Stimulated activated CD4-positive, alpha-beta T cell treated with anti-CD3 and anti-CD28 coated beads, Interleukin-15, amount 100 ng/mL, for 1 hour (primary cell): ENCODE measurements at regions not wholly inside any gene's neighbourhood (a gene's known extent, or its start where the extent isn't known, plus 50 kb on each side); places are given as distances from the start of the nearest gene placed in this dataset.

Experiments used
- DNase-seq, 2 donors: peaks; one replicate each; pipeline ENCODE4 v3.0.0-alpha.2; 2020; ENCODE audit warnings: low read depth in 1 of 2, low spot score in 1 of 2

GRCh38 chr4:81891005-81891996, 419.6 kb upstream of the RASGEF1B start:
- no peak for DNase-seq

DNA sequence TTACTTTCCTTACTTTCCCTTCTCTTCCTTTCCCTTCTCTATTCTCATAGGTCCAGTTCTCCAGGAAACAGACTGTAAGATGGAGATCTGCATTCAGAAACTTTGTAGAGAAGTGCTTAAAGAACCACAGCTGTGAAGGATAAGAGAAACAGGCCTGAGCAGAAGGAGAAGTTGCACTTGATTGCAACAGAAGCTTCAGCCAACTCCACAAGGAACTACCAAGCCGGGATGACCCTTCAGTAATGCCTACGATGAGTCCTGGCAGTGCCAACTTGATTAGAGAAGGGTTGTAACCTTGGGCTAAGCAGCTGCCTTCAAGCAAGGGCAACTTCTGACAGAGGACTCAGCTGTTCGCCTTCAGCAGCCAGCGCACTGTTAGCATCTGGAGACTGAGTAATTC, 413.3 kb upstream of the RASGEF1B start:
- no peak for DNase-seq

DNA sequence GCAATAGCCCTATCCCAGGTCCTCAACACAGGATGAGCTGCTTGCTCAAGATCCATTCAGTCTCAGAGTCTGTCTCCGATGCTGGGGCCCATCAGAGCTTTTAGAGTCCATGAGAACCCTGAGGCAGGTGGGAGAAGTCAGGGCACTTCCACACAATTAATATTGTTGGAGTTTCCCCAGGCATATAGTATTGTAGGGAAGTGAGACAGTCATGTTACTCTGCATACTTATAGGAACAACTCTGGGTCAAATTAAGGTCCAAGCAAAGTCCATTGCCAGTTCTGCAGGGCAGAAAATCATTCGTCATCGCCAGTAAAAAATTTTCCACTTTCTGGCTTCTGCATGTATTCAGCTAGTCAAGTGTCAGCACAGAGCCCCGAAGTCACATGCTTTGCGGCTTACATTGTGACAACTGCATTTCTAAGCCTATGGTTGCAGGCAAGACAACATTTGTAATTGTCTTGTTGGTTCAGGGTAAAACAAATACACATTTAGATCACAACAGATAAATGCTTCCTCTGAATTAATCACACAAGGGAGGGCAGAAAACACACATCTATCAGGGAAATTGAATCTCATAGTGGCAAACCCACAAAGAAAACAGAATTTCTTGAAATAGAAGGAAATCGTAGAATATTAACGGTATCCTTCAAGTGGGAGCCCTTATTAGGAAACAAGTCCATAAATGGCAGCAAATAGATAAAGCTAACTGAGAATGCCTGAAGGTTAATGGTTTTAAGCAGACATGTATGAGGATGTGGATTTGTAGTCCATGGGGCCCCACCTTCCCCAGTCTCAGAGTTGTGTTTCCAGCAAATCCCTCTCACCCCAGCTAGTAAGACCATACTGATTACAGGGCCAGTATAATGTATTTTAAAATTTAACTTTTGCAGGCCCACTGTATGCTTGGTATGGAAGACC, 412.1 kb upstream of the RASGEF1B start:
- DNase-seq, result no peak

DNA sequence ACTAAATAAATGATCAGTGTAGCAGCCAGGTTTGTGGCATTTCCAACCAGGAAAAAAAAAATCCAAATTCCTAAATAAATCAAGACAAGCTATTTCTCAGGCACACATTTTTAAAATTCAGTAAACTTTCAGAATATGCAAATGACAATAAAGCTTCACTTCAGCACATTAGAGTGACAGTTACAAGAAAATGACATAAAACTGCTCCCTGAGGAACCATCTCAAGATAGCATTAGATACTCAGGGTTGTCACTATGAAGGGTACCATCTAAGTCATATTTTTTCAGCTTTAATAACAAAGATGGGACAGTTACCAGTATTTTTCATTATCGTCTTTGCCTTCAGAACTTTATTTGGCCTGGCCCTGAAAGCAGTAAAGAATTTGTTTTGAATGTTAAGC, 411.3 kb upstream of the RASGEF1B start:
- DNase-seq, result no peak

DNA sequence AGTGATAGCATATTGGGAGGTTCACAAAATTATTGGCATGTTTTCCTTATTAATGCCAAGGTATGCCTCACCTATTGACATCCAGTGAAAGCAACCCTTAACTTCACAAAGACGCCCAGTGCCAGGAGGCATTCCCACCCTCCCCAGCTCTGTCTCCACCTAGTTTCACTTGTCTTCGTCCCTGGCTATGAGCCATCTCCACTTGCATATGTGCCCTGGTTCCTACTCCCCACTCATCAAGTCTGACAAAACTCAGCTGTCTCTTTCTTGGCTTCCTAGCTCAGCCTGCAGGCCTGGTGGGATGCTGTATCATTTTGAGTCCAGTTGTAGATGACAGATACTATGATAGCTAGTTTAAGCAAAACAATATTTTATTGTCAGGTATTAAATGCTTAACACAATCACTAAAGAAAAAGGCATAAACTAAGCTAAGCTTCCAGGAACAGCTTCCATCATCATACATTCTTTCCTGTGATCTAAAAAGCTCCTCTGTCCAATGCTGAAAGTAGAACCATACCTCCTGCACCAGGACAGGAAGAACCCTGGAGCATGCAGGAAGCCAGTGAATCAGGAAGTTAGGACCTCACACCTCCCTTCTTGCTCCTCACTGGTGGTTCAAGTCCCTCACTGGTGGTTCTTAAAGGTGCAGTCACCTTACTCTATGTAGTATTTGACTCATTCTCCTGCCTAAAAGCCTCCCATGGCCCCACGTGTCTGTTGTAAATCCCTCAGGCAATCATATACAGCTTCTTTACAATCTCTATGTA, 410.3 kb upstream of the RASGEF1B start:
- no peak for DNase-seq

DNA sequence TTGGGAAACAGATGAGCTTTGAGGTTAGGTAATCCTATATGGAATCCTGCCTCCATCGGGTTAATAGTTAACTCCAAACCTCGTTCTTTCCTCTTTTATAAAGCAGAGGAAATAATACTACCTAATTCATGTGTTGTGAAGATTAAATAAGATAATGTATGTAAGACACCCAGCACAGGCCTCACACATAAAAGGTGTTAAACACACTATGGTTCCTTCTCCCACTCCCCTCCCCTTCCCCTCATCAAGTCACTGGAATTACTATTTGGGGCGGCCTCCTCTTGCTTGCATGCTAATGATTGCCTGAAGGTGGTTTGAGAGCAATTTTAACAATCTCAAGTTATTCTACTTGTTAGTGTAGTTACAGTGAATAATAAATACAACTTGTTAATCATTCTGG, 404.4 kb upstream of the RASGEF1B start:
- DNase-seq, result no peak

- no peak for DNase-seq
Measured at GRCh38 chr4:81874661-81875515, 403.2 kb upstream of the RASGEF1B start.

- DNase-seq, result no peak
Measured at GRCh38 chr4:81870275-81870674, 398.6 kb upstream of the RASGEF1B start.

DNA sequence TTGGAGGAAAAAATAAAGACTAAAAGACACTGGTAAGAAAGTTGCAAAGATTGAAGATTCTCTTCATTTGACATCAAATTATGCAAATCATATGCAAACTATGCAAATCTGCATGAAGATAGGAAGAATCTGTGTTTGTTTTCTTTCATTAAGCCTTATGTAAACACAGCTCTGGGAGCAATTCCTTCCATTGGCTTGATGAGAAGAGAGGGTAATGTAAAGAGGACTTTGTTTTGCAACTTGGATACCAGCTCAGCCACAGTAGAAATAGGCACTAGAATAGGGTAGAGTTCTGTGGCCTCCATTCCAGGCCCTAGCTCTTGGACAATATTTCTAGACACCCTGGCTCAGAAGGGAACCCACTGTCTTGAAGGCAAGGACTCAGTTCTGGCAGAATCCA, 388.4 kb upstream of the RASGEF1B start:
- DNase-seq, result no peak

DNA sequence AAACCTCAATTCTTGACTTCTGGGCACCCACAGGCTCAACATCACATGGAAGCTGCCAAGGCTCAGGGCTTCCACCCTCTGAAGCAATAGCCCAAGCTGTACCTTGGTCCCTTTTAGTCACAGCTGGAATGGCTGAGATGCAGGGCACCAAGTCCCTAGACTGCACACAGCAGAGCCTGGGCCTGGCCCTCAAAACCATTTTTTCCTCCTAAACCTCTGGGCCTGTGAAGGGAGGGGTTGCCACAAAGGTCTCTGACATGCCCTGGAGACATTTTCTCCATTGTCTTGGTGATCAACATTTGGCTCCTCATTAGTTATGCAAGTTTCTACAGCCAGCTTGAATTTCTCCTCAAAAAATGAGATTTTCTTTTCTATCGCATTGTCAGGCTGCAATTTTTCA, 382.7 kb upstream of the RASGEF1B start:
- DNase-seq, result no peak

DNA sequence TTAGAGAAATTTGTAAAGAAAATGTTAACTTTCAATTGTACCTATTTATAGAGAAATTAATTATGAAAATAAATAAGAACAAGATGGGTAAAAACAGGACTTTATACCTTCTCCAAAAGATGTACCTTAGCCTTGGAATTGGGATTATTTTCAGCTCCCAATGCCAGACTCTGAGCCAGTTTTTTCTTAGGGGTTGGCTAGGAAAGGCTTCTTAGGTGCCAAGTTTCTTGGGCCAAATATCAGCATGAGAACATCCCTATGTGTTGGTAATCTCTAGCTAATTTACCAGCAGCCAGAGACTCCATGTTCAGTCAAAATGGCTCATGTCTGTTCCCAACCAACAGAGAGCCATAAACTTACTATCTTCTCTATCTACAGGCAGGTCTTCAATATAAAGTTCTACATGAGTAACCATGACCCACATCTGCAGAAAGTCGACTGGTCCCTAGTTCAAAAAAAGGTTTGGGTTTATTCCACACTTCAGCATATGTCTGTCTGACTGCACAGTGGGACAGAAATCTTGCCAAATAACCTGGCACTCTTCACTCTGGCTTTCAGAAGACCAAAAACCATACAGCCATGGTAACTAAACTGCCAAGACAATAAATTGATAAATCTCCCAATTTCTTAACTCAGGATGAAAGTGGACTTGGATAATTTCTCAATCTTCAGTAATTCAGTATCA, 380.5 kb upstream of the RASGEF1B start:
- no peak for DNase-seq

GRCh38 chr4:81850701-81851100, 379.0 kb upstream of the RASGEF1B start:
- no peak for DNase-seq

DNA sequence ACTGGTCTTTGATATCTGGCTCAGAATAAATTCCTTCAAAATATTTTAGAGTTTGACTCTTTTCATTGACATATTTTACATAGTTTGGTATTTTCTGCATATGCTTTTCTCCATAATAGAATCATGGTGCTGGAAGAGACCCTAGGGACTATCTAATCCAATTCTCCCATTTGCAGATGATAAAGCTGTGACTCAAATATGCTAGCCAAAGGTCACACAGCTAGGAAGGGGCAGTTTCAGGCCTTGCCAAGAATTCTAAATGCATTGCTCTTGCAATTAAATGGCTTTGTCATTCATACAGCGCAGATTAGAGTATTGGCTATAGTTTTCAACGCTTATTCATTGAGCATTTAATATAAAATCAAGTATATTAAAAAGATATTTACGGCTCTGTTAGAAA, 374.1 kb upstream of the RASGEF1B start:
- no peak for DNase-seq

DNA sequence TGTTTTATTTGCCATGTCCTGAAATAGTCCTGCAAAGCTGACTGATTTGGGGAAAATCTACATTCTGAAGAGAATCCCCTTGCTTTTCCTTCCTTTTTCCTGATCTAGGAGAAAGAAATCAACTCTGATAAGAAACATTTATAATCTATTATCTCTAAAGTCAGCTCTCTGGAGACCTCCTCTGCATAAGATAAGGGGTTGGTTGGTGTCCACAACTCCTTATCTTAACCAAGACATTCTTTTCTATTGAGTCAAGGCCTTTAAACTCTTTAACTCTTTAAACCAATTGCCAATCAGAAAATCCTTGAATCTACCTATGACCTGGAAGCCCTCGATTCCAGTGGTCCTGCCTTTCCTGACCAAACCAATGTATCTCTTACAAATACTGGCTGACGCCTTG, 373.6 kb upstream of the RASGEF1B start:
- no peak for DNase-seq

- peak; percentile 20 to 40 for DNase-seq
Measured at GRCh38 chr4:81844717-81845116, 373.0 kb upstream of the RASGEF1B start.

- DNase-seq, result no peak
Measured at GRCh38 chr4:81839347-81840042, 367.8 kb upstream of the RASGEF1B start.

DNA sequence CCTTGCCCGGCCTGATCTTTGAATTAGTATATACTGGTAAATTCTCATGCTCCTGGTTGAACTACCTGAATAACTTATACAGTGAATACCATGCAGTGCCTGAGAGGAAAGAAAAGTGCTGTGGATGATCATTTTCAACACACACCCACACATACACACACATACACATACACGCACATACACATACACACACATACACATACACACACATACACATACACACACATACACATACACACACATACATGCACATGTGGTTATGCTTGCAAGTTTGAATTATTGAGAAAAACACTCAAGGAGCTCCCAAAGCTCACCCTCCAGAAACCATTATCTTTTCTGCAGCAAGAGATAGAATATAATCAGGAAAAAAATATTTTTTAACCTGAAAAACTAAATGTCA, 366.9 kb upstream of the RASGEF1B start:
- DNase-seq, result no peak

- no peak for DNase-seq
Measured at GRCh38 chr4:81836716-81837115, 365.0 kb upstream of the RASGEF1B start.

DNA sequence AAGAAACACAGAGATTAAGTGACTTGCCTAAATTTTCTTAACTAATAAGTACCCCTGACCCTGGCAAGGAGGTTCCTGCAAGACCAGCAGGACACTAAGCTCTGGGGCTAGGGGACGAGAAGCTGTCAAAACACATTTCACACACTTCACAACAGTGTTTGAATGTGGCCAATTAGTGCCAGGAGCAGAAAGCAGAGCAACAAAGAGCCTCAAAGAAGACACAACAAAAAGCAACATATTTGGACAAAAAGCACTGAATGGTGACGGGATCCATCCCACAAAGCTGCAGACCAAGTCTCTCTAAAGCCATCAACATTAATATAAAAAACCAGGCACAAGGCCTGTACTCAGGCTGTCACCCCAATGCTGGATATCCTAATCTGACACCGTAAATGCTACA, 361.9 kb upstream of the RASGEF1B start:
- DNase-seq, result no peak
